H9 (cell line): ENCODE measurements at regions not wholly inside any gene's neighbourhood (a gene's known extent, or its start where the extent isn't known, plus 50 kb on each side); places are given as distances from the start of the nearest gene placed in this dataset.

Experiments used
- DNase-seq: peaks from one replicate; pipeline ENCODE4 v3.0.0-alpha.2; 2017
- H2AFZ ChIP-seq: one replicate; pipeline ENCODE4 v1.6.1; 2013; ENCODE audit warnings: mild to moderate bottlenecking, low read length, control low read depth, moderate library complexity
- H2AK5ac ChIP-seq: 2 replicates; pipeline ENCODE4 v1.6.1; 2013; ENCODE audit warnings: low read length, control low read depth, mixed read lengths; ENCODE audit not compliant: insufficient read length
- H2BK120ac ChIP-seq: one replicate; pipeline ENCODE4 v1.6.1; 2013; ENCODE audit warnings: low read depth, mild to moderate bottlenecking, low read length, control low read depth, inconsistent platforms; ENCODE audit not compliant: poor library complexity, severe bottlenecking
- H2BK12ac ChIP-seq: 2 replicates; pipeline ENCODE4 v1.6.1; 2013; ENCODE audit warnings: low read length, control low read depth, mixed read lengths, low read depth; ENCODE audit not compliant: insufficient read length
- H2BK15ac ChIP-seq: 2 replicates; pipeline ENCODE4 v1.6.1; 2013; ENCODE audit warnings: low read depth, low read length, control low read depth
- H2BK20ac ChIP-seq: one replicate; pipeline ENCODE4 v1.6.1; 2013; ENCODE audit warnings: low read depth, mild to moderate bottlenecking, low read length, control low read depth, inconsistent platforms; ENCODE audit not compliant: poor library complexity, severe bottlenecking
- H2BK5ac ChIP-seq: 2 replicates; pipeline ENCODE4 v1.6.1; 2013; ENCODE audit warnings: low read length, control low read depth, mixed read lengths; ENCODE audit not compliant: insufficient read length
- H3K14ac ChIP-seq: 2 replicates; pipeline ENCODE4 v1.6.1; 2013; ENCODE audit warnings: low read length, control low read depth; ENCODE audit not compliant: insufficient read depth
- H3K18ac ChIP-seq: 2 replicates; pipeline ENCODE4 v1.6.1; 2013; ENCODE audit warnings: low read depth, mild to moderate bottlenecking, mixed read lengths, low read length, control low read depth; ENCODE audit not compliant: insufficient read length
- H3K23ac ChIP-seq: 2 replicates; pipeline ENCODE4 v1.6.1; 2013; ENCODE audit warnings: low read length, control low read depth, mixed read lengths, low read depth; ENCODE audit not compliant: insufficient read length
- H3K23me2 ChIP-seq: 2 replicates; pipeline ENCODE4 v1.6.1; 2013; ENCODE audit warnings: low read depth, mild to moderate bottlenecking, mixed read lengths, low read length, control low read depth; ENCODE audit not compliant: insufficient read length, poor library complexity, severe bottlenecking
- H3K27ac ChIP-seq: 2 replicates; pipeline ENCODE4 v1.5.1; 2013; ENCODE audit warnings: low read length, control low read depth, mixed read lengths, low read depth; ENCODE audit not compliant: insufficient read length
- H3K27me3 ChIP-seq: 2 replicates; pipeline ENCODE4 v1.6.1; 2013; ENCODE audit warnings: low read length, control low read depth, inconsistent platforms; ENCODE audit not compliant: insufficient read depth
- H3K4ac ChIP-seq: 2 replicates; pipeline ENCODE4 v1.6.1; 2013; ENCODE audit warnings: low read depth, mild to moderate bottlenecking, control low read depth, inconsistent platforms, low read length, moderate library complexity
- H3K4me1 ChIP-seq: 2 replicates; pipeline ENCODE4 v1.6.1; 2013; ENCODE audit warnings: low read length, control low read depth, inconsistent platforms; ENCODE audit not compliant: insufficient read depth
- H3K4me2 ChIP-seq: 2 replicates; pipeline ENCODE4 v1.6.1; 2013; ENCODE audit warnings: low read length, control low read depth, mixed read lengths; ENCODE audit not compliant: insufficient read length, insufficient read depth
- H3K56ac ChIP-seq: 2 replicates; pipeline ENCODE4 v1.6.1; 2013; ENCODE audit warnings: low read depth, mild to moderate bottlenecking, mixed read lengths, low read length, control low read depth; ENCODE audit not compliant: insufficient read length
- H3K79me1 ChIP-seq: 2 replicates; pipeline ENCODE4 v1.6.1; 2013; ENCODE audit warnings: low read depth, mild to moderate bottlenecking, moderate library complexity, low read length, control low read depth, inconsistent platforms; ENCODE audit not compliant: insufficient read depth, poor library complexity, severe bottlenecking
- H3K79me2 ChIP-seq: 2 replicates; pipeline ENCODE4 v1.6.1; 2013; ENCODE audit warnings: low read length, control low read depth, inconsistent platforms; ENCODE audit not compliant: insufficient read depth
- H3K9ac ChIP-seq: 2 replicates; pipeline ENCODE4 v1.6.1; 2013; ENCODE audit warnings: low read length, control low read depth, mixed read lengths; ENCODE audit not compliant: insufficient read length; ENCODE audit errors: extremely low read depth
- H3K9me3 ChIP-seq: one replicate; pipeline ENCODE4 v1.6.1; 2013; ENCODE audit warnings: low read depth, low read length, inconsistent platforms; ENCODE audit not compliant: control insufficient read depth
- H3T11ph ChIP-seq: one replicate; pipeline ENCODE4 v1.6.1; 2013; ENCODE audit warnings: mild to moderate bottlenecking, low read length, control low read depth, inconsistent platforms
- H4K20me1 ChIP-seq: one replicate; pipeline ENCODE4 v1.6.1; 2013; ENCODE audit not compliant: control insufficient read depth, insufficient read length, insufficient read depth
- H4K5ac ChIP-seq: 2 replicates; pipeline ENCODE4 v1.6.1; 2013; ENCODE audit warnings: low read depth, mild to moderate bottlenecking, mixed read lengths, low read length, control low read depth; ENCODE audit not compliant: insufficient read length
- H4K8ac ChIP-seq: replicated peaks from 2 replicates; pipeline ENCODE4 v1.6.1; 2013; ENCODE audit warnings: low read length, control low read depth, mixed read lengths, low read depth; ENCODE audit not compliant: insufficient read length
- H4K91ac ChIP-seq: 2 replicates; pipeline ENCODE4 v1.6.1; 2013; ENCODE audit warnings: low read depth, mild to moderate bottlenecking, moderate library complexity, mixed read lengths, low read length, control low read depth; ENCODE audit not compliant: insufficient read length
- H3K27ac Mint-ChIP-seq, 3 experiments: 2 replicates in 2 of 3; 3 replicates in 1 of 3; pipeline ENCODE4 v1.8.0; 2020 to 2021; ENCODE audit warnings: mixed read lengths in 3 of 3, mild to moderate bottlenecking in 1 of 3, moderate library complexity in 1 of 3
- H3K27me3 Mint-ChIP-seq: 2 replicates; pipeline ENCODE4 v1.8.0; 2021; ENCODE audit warnings: low read depth, mild to moderate bottlenecking, moderate library complexity, mixed read lengths
- H3K36me3 Mint-ChIP-seq, 3 experiments: 2 replicates in 2 of 3; 3 replicates in 1 of 3; pipeline ENCODE4 v1.8.0; 2020 to 2021; ENCODE audit warnings: low read depth in 3 of 3, mixed read lengths in 3 of 3; ENCODE audit not compliant: insufficient read depth in 1 of 3
- H3K4me1 Mint-ChIP-seq, 2 experiments: 2 replicates each; pipeline ENCODE4 v1.8.0; 2020; ENCODE audit warnings: mixed read lengths in 2 of 2
- H3K4me3 Mint-ChIP-seq, 2 experiments: 2 replicates in 1 of 2; 3 replicates in 1 of 2; pipeline ENCODE4 v1.8.0; 2020 to 2021; ENCODE audit warnings: mild to moderate bottlenecking in 2 of 2, mixed read lengths in 2 of 2, moderate library complexity in 1 of 2
- H3K9me3 Mint-ChIP-seq, 2 experiments: 2 replicates in 1 of 2; 3 replicates in 1 of 2; pipeline ENCODE4 v1.8.0; 2020; ENCODE audit warnings: mild to moderate bottlenecking in 2 of 2, mixed read lengths in 2 of 2, moderate library complexity in 1 of 2
- WGBS: extraction: QIAGEN DNeasy Blood & Tissue Kit; methylation state at CpG from one replicate; pipeline ENCODE4 v1.1.7; 2013; ENCODE audit warnings: missing lambda C conversion rate, low lambda C conversion rate, mixed read lengths; ENCODE audit not compliant: insufficient read length; ENCODE audit errors: extremely low coverage; 5-methylcytosine and 5-hydroxymethylcytosine counted together
- TF ChIP-seq, protein P1 (sequence below): fragments of 200-600 bp; sonication (generic); conservative IDR thresholded peaks from 3 replicates; pipeline ENCODE4 v1.8.0; 2021; ENCODE audit warnings: antibody characterized with exemption, mild to moderate bottlenecking

DNA sequence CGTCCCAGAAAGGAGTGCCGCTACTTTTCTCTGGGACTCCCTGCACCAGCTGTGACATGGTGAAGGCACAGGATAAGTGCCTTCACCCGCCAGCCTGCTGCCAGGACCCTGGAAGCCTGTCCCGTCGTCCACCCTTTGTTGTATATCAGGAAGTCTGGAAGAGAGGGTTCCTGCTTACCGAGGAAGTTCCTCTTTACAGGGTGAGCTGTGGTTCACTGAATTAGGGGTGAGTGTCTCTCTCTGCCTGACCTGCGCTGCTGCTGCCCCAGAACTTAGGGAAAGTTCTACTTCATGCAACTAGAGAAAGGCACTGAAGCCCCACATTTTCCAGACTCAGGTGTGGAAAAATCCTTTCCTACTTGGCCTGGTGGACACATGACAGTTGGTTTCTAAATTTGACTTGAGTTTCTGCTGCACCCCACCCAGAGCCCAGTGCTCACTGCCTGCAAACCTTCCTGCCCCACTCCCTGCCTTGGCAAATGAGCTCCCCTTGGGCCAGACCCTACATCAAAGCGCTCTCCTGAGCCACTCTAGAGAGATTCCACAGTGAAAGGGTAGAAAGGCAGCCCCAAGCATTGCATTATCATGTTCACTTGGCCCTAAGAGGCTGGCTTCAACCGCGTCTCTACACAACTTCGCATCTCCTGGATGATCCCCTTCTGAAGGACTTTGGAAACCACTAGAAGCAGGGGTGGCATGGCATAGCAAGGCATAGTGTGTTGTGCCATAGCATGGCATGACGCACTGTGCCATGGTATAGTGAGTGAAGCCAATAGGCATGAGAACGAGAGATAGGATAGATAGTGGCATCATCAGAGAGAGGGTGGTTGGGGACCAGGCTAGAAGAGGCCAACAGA lies 215.8 kb upstream of the CDYL start:
- no peaks in the 10 kb centered on the region for H3K27me3 ChIP-seq
- no peak overlapping the region for H3K4me3 Mint-ChIP-seq
- no peak overlapping the region for H3K27ac Mint-ChIP-seq
- no peak overlapping the region for H3K18ac ChIP-seq
- H2BK15ac ChIP-seq, result no peak overlapping the region
- no peaks in the 10 kb centered on the region for H3K79me1 ChIP-seq
- no peaks in the 10 kb centered on the region for H3K23me2 ChIP-seq
- H2BK5ac ChIP-seq, result no peak overlapping the region
- H3K9me3 ChIP-seq, result no peaks in the 10 kb centered on the region
- no peak overlapping the region for H3K4me2 ChIP-seq
- H4K8ac ChIP-seq, result no peak overlapping the region
- H2BK120ac ChIP-seq, result no peak overlapping the region
- H3K9me3 Mint-ChIP-seq, result no peaks in the 10 kb centered on the region
- H3K9ac ChIP-seq, result no peak overlapping the region
- no peak overlapping the region for H4K5ac ChIP-seq
- H3K36me3 Mint-ChIP-seq, result no peaks in the 10 kb centered on the region
- H4K91ac ChIP-seq, result no peak overlapping the region
- TF ChIP-seq, protein P1, sequence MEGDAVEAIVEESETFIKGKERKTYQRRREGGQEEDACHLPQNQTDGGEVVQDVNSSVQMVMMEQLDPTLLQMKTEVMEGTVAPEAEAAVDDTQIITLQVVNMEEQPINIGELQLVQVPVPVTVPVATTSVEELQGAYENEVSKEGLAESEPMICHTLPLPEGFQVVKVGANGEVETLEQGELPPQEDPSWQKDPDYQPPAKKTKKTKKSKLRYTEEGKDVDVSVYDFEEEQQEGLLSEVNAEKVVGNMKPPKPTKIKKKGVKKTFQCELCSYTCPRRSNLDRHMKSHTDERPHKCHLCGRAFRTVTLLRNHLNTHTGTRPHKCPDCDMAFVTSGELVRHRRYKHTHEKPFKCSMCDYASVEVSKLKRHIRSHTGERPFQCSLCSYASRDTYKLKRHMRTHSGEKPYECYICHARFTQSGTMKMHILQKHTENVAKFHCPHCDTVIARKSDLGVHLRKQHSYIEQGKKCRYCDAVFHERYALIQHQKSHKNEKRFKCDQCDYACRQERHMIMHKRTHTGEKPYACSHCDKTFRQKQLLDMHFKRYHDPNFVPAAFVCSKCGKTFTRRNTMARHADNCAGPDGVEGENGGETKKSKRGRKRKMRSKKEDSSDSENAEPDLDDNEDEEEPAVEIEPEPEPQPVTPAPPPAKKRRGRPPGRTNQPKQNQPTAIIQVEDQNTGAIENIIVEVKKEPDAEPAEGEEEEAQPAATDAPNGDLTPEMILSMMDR, result no peak
- H3K4me1 Mint-ChIP-seq, result peaks cover 0 to 6% of the 10 kb centered on the region in 2 experiments; a peak in 3 of 4 replicates
- H3K4ac ChIP-seq, result no peak overlapping the region
- H3K23ac ChIP-seq, result no peak overlapping the region
- H3T11ph ChIP-seq, result no peak overlapping the region
- peaks cover 5% of the 10 kb centered on the region for H3K27me3 Mint-ChIP-seq
- WGBS, result no CpG with 5 or more reads among the region's 13 CpGs
- H3K27ac ChIP-seq, result no peak overlapping the region
- no peak overlapping the region for H2BK20ac ChIP-seq
- no peak for DNase-seq
- no peaks in the 10 kb centered on the region; the same call in 1 of the 2 replicates for H3K4me1 ChIP-seq
- no peak overlapping the region for H2BK12ac ChIP-seq
- no peak overlapping the region for H2AK5ac ChIP-seq
- H3K79me2 ChIP-seq, result no peaks in the 10 kb centered on the region
- H4K20me1 ChIP-seq, result no peaks in the 10 kb centered on the region
- no peak overlapping the region for H3K56ac ChIP-seq
- no peak overlapping the region for H2AFZ ChIP-seq
- H3K14ac ChIP-seq, result no peak overlapping the region
